ENCODE measurements at regions not wholly inside any gene's neighbourhood (a gene's known extent, or its start where the extent isn't known, plus 50 kb on each side); places are given as distances from the start of the nearest gene placed in this dataset.
A peak's percentile ranks its signal among the peaks of the same experiment; 100 is the strongest.

- no peak for DNase-seq (ENCODE audit: low read depth)
Observed at GRCh38 chr11:107140983-107141382, 122.7 kb upstream of the GUCY1A2 start.

- DNase-seq (ENCODE audit: low read depth), result no peak
Observed at GRCh38 chr11:107139396-107139795, 121.1 kb upstream of the GUCY1A2 start.

- no peak for DNase-seq (ENCODE audit: low read depth)
Observed at GRCh38 chr11:107136892-107137291, 118.6 kb upstream of the GUCY1A2 start.

GRCh38 chr11:107131756-107132155 lies 113.5 kb upstream of the GUCY1A2 start:
- no peak for DNase-seq (ENCODE audit: low read depth)

- no peak for DNase-seq (ENCODE audit: low read depth)
Observed at GRCh38 chr11:107123022-107123421, 104.7 kb upstream of the GUCY1A2 start.

GRCh38 chr11:107118025-107118720 lies 99.9 kb upstream of the GUCY1A2 start:
- no peak for DNase-seq (ENCODE audit: low read depth)

GRCh38 chr11:107116358-107116757 lies 98.1 kb upstream of the GUCY1A2 start:
- DNase-seq (ENCODE audit: low read depth), result no peak

- no peak for DNase-seq (ENCODE audit: low read depth)
Observed at GRCh38 chr11:107102692-107103477, 84.6 kb upstream of the GUCY1A2 start.

- no peak for DNase-seq (ENCODE audit: low read depth)
Observed at GRCh38 chr11:107092667-107093066, 74.4 kb upstream of the GUCY1A2 start.

GRCh38 chr11:107078375-107078774 lies 60.1 kb upstream of the GUCY1A2 start:
- DNase-seq (ENCODE audit: low read depth), result peak; percentile 10

GRCh38 chr11:107076832-107077231 lies 58.6 kb upstream of the GUCY1A2 start:
- no peak for DNase-seq (ENCODE audit: low read depth)

- no peak for DNase-seq (ENCODE audit: low read depth)
Observed at GRCh38 chr11:107071129-107071528, 52.9 kb upstream of the GUCY1A2 start.

All from EH (cell line).